Keratinocyte (primary cell): ENCODE measurements at regions not wholly inside any gene's neighbourhood (a gene's known extent, or its start where the extent isn't known, plus 50 kb on each side); places are given as distances from the start of the nearest gene placed in this dataset.

ENCODE experiments used
- DNase-seq: peaks from one replicate; pipeline ENCODE4 v3.0.0-alpha.2; 2011; ENCODE audit warnings: low read depth, missing footprints, low spot score
- FAIRE-seq: peaks from 2 replicates; lab custom pipeline; 2011; peaks lifted over from hg19 to GRCh38; lab: Jason Lieb, UNC
- H2AFZ ChIP-seq: 2 replicates; pipeline ENCODE4 v1.6.0; 2012; ENCODE audit warnings: low read length, control low read depth, inconsistent platforms; ENCODE audit not compliant: control insufficient read depth
- H3K27ac ChIP-seq: 2 replicates; pipeline ENCODE4 v1.5.1; 2011; ENCODE audit warnings: low read length; ENCODE audit not compliant: control insufficient read depth, insufficient read depth
- H3K27me3 ChIP-seq: 3 replicates; pipeline ENCODE4 v1.6.0; 2011; ENCODE audit warnings: low read length; ENCODE audit not compliant: control insufficient read depth, insufficient read depth; ENCODE audit errors: extremely low read depth
- H3K36me3 ChIP-seq, 2 experiments: 2 replicates in 1 of 2; 3 replicates in 1 of 2; pipeline ENCODE4 v1.5.1; 2011; ENCODE audit warnings: low read length in 2 of 2, mild to moderate bottlenecking in 1 of 2; ENCODE audit not compliant: control insufficient read depth in 2 of 2, insufficient read depth in 2 of 2; ENCODE audit errors: extremely low read depth in 1 of 2
- H3K4me1 ChIP-seq: 3 replicates; pipeline ENCODE4 v1.5.1; 2011; ENCODE audit warnings: low read length; ENCODE audit not compliant: control insufficient read depth, insufficient read depth; ENCODE audit errors: extremely low read depth
- H3K4me2 ChIP-seq: 3 replicates; pipeline ENCODE4 v1.6.0; 2011; ENCODE audit warnings: low read depth, low read length; ENCODE audit not compliant: control insufficient read depth, insufficient read depth; ENCODE audit errors: extremely low read depth
- H3K4me3 ChIP-seq, 3 experiments: fragments of 200-600 bp in 1 of 3; sonication (generic) in 1 of 3; 2 replicates in 2 of 3; 3 replicates in 1 of 3; pipeline ENCODE4 v1.5.1; 2011 to 2016; ENCODE audit warnings: low read length in 3 of 3, mild to moderate bottlenecking in 3 of 3, control low read depth in 2 of 3, inconsistent platforms in 1 of 3, low read depth in 1 of 3, mixed read lengths in 1 of 3, mixed run types in 1 of 3, moderate library complexity in 1 of 3; ENCODE audit not compliant: control insufficient read depth in 2 of 3, insufficient read depth in 2 of 3; ENCODE audit errors: extremely low read depth in 1 of 3
- H3K79me2 ChIP-seq: 2 replicates; pipeline ENCODE4 v1.6.0; 2012; ENCODE audit warnings: low read length; ENCODE audit not compliant: control insufficient read depth, insufficient read depth
- H3K9ac ChIP-seq: 3 replicates; pipeline ENCODE4 v1.6.0; 2011; ENCODE audit warnings: low read length; ENCODE audit not compliant: control insufficient read depth, insufficient read depth; ENCODE audit errors: extremely low read depth
- H3K9me1 ChIP-seq: 3 replicates; pipeline ENCODE4 v1.6.0; 2011; ENCODE audit warnings: low read length; ENCODE audit not compliant: control insufficient read depth, insufficient read depth; ENCODE audit errors: extremely low read depth
- H3K9me3 ChIP-seq: 2 replicates; pipeline ENCODE4 v1.5.1; 2012; ENCODE audit warnings: low read depth, low read length; ENCODE audit not compliant: control insufficient read depth
- H4K20me1 ChIP-seq: 3 replicates; pipeline ENCODE4 v1.6.0; 2011; ENCODE audit warnings: low read length; ENCODE audit not compliant: control insufficient read depth, insufficient read depth; ENCODE audit errors: extremely low read depth
- CTCF ChIP-seq, 3 experiments: IDR thresholded peaks in 1 of 3; conservative IDR thresholded peaks in 1 of 3; optimal IDR thresholded peaks in 1 of 3; 2 replicates in 2 of 3; 3 replicates in 1 of 3; pipeline versions ENCODE3 to v1.5.1; 2011; ENCODE audit warnings: low read length in 3 of 3, mild to moderate bottlenecking in 3 of 3, moderate library complexity in 2 of 3, control low read depth in 1 of 3, inconsistent platforms in 1 of 3; ENCODE audit not compliant: insufficient read depth in 2 of 3; ENCODE audit errors: extremely low read depth in 1 of 3
- EZH2 ChIP-seq: IDR thresholded peaks from one replicate; pipeline ENCODE4 v1.6.1; 2012; ENCODE audit warnings: inconsistent platforms, mild to moderate bottlenecking, low read length, moderate library complexity
- dilution Hi-C: fragments of 300-500 bp; cut with MboI; formaldehyde crosslinking; loops from one replicate; pipeline ENCODE4 v1.7.0; 2020; ENCODE audit warnings: low sequenced_read_pairs; ENCODE audit not compliant: extremely low pct_ligation_motif_present

- peaks cover 9% of the 10 kb centered on the region for H3K9me3 ChIP-seq
Measured at GRCh38 chr22:48077699-48078098, 1315.2 kb downstream of the TBC1D22A start.

GRCh38 chr22:48076008-48076407, 1313.6 kb downstream of the TBC1D22A start:
- Histone ChIP-seq H3K4me2 (no peak overlapping the region), H3K4me1 (no peaks in the 10 kb centered on the region), H3K79me2 (no peaks in the 10 kb centered on the region), H3K9ac (no peak overlapping the region), H3K4me3 (no peak overlapping the region), H2AFZ (no peak overlapping the region), H3K9me3 (peaks cover 10% of the 10 kb centered on the region), H3K27ac (no peak overlapping the region), H4K20me1 (no peaks in the 10 kb centered on the region), H3K9me1 (no peaks in the 10 kb centered on the region), H3K27me3 (no peaks in the 10 kb centered on the region), H3K36me3 (no peaks in the 10 kb centered on the region)
- dilution Hi-C loops: no loop called here
- TF ChIP-seq EZH2: no peak
- TF ChIP-seq CTCF (optimal IDR thresholded peaks at IDR 0.05 in 1 of 3, IDR thresholded peaks at IDR 0.05 in 1 of 3, conservative IDR thresholded peaks at IDR 0.05 in 1 of 3; ENCODE audit: extremely low read depth in 1 of 3, insufficient read depth in 2 of 3, low read length in 3 of 3): no peak
- DNase-seq (no peak), FAIRE-seq (no peak)

More at GRCh38 chr22:48077699-48078098, 1315.2 kb downstream of the TBC1D22A start:
- no peaks in the 10 kb centered on the region for H3K36me3 ChIP-seq
- no peaks in the 10 kb centered on the region for H3K4me1 ChIP-seq
- H3K27me3 ChIP-seq: no peaks in the 10 kb centered on the region
- dilution Hi-C loops: no loop called here
- H2AFZ ChIP-seq: no peak overlapping the region
- no peaks in the 10 kb centered on the region for H3K9me1 ChIP-seq
- no peak for DNase-seq
- TF ChIP-seq EZH2 (no peak), CTCF (optimal IDR thresholded peaks at IDR 0.05 in 1 of 3, IDR thresholded peaks at IDR 0.05 in 1 of 3, conservative IDR thresholded peaks at IDR 0.05 in 1 of 3; ENCODE audit: extremely low read depth in 1 of 3, insufficient read depth in 2 of 3, low read length in 3 of 3) (no peak)
- FAIRE-seq: no peak
- H3K9ac ChIP-seq: no peak overlapping the region
- H3K4me2 ChIP-seq: no peak overlapping the region
- H3K27ac ChIP-seq: no peak overlapping the region
- no peak overlapping the region for H3K4me3 ChIP-seq
- no peaks in the 10 kb centered on the region for H4K20me1 ChIP-seq
- H3K79me2 ChIP-seq: no peaks in the 10 kb centered on the region
